GM23248 (cell line): ENCODE measurements at regions not wholly inside any gene's neighbourhood (a gene's known extent, or its start where the extent isn't known, plus 50 kb on each side); places are given as distances from the start of the nearest gene placed in this dataset.

ENCODE experiments used
- EZH2 ChIP-seq: fragments of 200-600 bp; sonication (generic); IDR thresholded peaks from 2 replicates; pipeline ENCODE4 v1.6.1; 2018; ENCODE audit warnings: antibody characterized with exemption, mild to moderate bottlenecking; ENCODE audit not compliant: insufficient read depth, poor library complexity, severe bottlenecking
- EZH2phosphoT487 ChIP-seq: fragments of 200-600 bp; sonication (generic); IDR thresholded peaks from 2 replicates; pipeline ENCODE4 v1.6.1; 2018; ENCODE audit warnings: antibody characterized with exemption, moderate library complexity, mild to moderate bottlenecking, low read depth; ENCODE audit not compliant: insufficient read depth

- no peak for TF ChIP-seq EZH2phosphoT487
- no peak for TF ChIP-seq EZH2
These were observed 102.8 kb downstream of the CDC7 start for GRCh38 chr1:91603409-91603808.
